ENCODE measurements at regions not wholly inside any gene's neighbourhood (a gene's known extent, or its start where the extent isn't known, plus 50 kb on each side); places are given as distances from the start of the nearest gene placed in this dataset.

DNA sequence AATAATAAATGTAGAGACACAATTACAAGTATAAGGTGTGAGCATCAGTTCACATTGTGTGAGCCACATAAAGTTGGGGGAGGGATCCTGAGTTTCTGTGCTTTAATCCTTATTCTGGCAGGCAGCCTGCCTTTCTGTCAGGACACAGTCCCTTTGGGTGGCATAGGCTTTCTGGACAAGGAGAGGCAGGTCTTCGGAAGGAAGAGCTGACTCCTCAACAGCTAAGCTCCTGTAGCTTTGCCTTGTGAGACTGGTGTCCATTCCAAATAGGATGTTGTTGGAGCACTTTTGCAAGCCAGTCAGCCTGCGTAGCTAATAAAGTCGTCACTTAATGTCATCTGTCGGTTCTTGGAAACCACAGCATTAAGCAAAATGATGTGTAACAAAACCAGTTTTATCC is 151.9 kb upstream of the MCTP2 start:
- Histone ChIP-seq H4K20me1 (ENCODE audit: control insufficient read depth, insufficient read depth) (no peaks in the 10 kb centered on the region), H3K9ac (ENCODE audit: control insufficient read depth, insufficient read depth, low read length) (no peak overlapping the region), H3K27ac (ENCODE audit: control insufficient read depth, insufficient read depth) (no peak overlapping the region), H3K9me3 (replicated peaks; ENCODE audit: control insufficient read depth, insufficient read depth, low read length) (no peaks in the 10 kb centered on the region), H3K4me1 (ENCODE audit: control insufficient read depth, insufficient read depth, low read length) (no peaks in the 10 kb centered on the region), H3K27me3 (replicated peaks in 1 of 2; ENCODE audit: control insufficient read depth in 2 of 2, insufficient read depth in 2 of 2, low read length in 1 of 2) (peaks cover 0 to 2% of the 10 kb centered on the region in 2 experiments; a peak in 2 of 4 replicates), H3K4me2 (ENCODE audit: control insufficient read depth, insufficient read depth) (no peak overlapping the region), H3K36me3 (ENCODE audit: control insufficient read depth in 2 of 2, insufficient read depth in 2 of 2, low read length in 1 of 2) (no peaks in the 10 kb centered on the region), H2AFZ (ENCODE audit: control insufficient read depth, low read depth, low read length) (no peak overlapping the region), H3K4me3 (no peak overlapping the region), H3K79me2 (ENCODE audit: control insufficient read depth, insufficient read depth, low read length) (no peaks in the 10 kb centered on the region)
- TF ChIP-seq IRF4 (IDR thresholded peaks at IDR 0.05; ENCODE audit: low read depth, low read length): no peak
- POLR2A ChIA-PET: no interaction called here
- ATAC-seq: no peak
- RAD21 ChIA-PET (ENCODE audit: unreplicated experiment): no interaction called here
- no peak for DNase-seq (ENCODE audit: low read depth, low spot score)
- 21% methylated on average over 4 of the region's 4 CpGs for WGBS (ENCODE audit: insufficient coverage, insufficient replicate concordance, low lambda C conversion rate, missing lambda C conversion rate)
- in situ Hi-C loops (cut with MboI) (no loop called here), intact Hi-C loops (cut with micrococcal nuclease; ENCODE audit: unreplicated experiment) (no loop called here)
- CTCF ChIA-PET: interaction anchor here (0.8 kb wide), 1 partner anchor 8 kb away, joined by 3 read pairs; no protein-coding TSS in a partner anchor
- BruUV-seq (replicated peaks): no TSS peak
- no peak for FAIRE-seq
- SMC1A ChIA-PET (ENCODE audit: uncharacterized antibody, unreplicated experiment): interaction anchor here (1.3 kb wide), 1 partner anchor 83 kb away, joined by 4 read pairs; no protein-coding TSS in a partner anchor

GRCh38 chr15:94077938-94078337 is 153.4 kb upstream of the MCTP2 start:
- WGBS (ENCODE audit: insufficient coverage, insufficient replicate concordance, low lambda C conversion rate, missing lambda C conversion rate): 19% methylated on average over 2 of the region's 2 CpGs
- no peak overlapping the region for H3K9ac ChIP-seq (ENCODE audit: control insufficient read depth, insufficient read depth, low read length)
- no peaks in the 10 kb centered on the region for H4K20me1 ChIP-seq (ENCODE audit: control insufficient read depth, insufficient read depth)
- FAIRE-seq: no peak
- H3K27ac ChIP-seq (ENCODE audit: control insufficient read depth, insufficient read depth): no peak overlapping the region
- ChIA-PET RAD21 (ENCODE audit: unreplicated experiment) (no interaction called here), SMC1A (ENCODE audit: uncharacterized antibody, unreplicated experiment) (no interaction called here), POLR2A (no interaction called here), CTCF (no interaction called here)
- in situ Hi-C loops (cut with MboI) (no loop called here), intact Hi-C loops (cut with micrococcal nuclease; ENCODE audit: unreplicated experiment) (no loop called here)
- H3K79me2 ChIP-seq (ENCODE audit: control insufficient read depth, insufficient read depth, low read length): no peaks in the 10 kb centered on the region
- H3K36me3 ChIP-seq (ENCODE audit: control insufficient read depth in 2 of 2, insufficient read depth in 2 of 2, low read length in 1 of 2): no peaks in the 10 kb centered on the region
- DNase-seq (ENCODE audit: low read depth, low spot score): no peak
- H3K4me3 ChIP-seq: no peak overlapping the region
- no peaks in the 10 kb centered on the region for H3K27me3 ChIP-seq (replicated peaks in 1 of 2; ENCODE audit: control insufficient read depth in 2 of 2, insufficient read depth in 2 of 2, low read length in 1 of 2)
- no peaks in the 10 kb centered on the region for H3K4me1 ChIP-seq (ENCODE audit: control insufficient read depth, insufficient read depth, low read length)
- BruUV-seq (replicated peaks): no TSS peak
- no peak overlapping the region for H2AFZ ChIP-seq (ENCODE audit: control insufficient read depth, low read depth, low read length)
- no peak overlapping the region for H3K4me2 ChIP-seq (ENCODE audit: control insufficient read depth, insufficient read depth)
- no peak for ATAC-seq
- H3K9me3 ChIP-seq (replicated peaks; ENCODE audit: control insufficient read depth, insufficient read depth, low read length): no peaks in the 10 kb centered on the region
- TF ChIP-seq NFXL1 (IDR thresholded peaks at IDR 0.05; ENCODE audit: borderline replicate concordance) (no peak), ZSCAN29 (IDR thresholded peaks at IDR 0.05) (no peak), BMI1 (IDR thresholded peaks at IDR 0.05; ENCODE audit: borderline replicate concordance) (no peak), ATF7 (IDR thresholded peaks at IDR 0.05; ENCODE audit: low read depth) (no peak), E2F4 (IDR thresholded peaks at IDR 0.05; ENCODE audit: low read depth, low read length) (no peak), CBX3 (IDR thresholded peaks at IDR 0.05; ENCODE audit: borderline replicate concordance, low read depth) (no peak), LARP7 (IDR thresholded peaks at IDR 0.05) (no peak), PAX5 (IDR thresholded peaks at IDR 0.05; ENCODE audit: borderline replicate concordance, low read depth, low read length) (no peak), RELA (IDR thresholded peaks at IDR 0.05; ENCODE audit: borderline replicate concordance, partially characterized antibody) (no peak), CREM (IDR thresholded peaks at IDR 0.05; ENCODE audit: low read depth) (no peak), TAF1 (IDR thresholded peaks at IDR 0.05; ENCODE audit: borderline replicate concordance, low read depth, low read length) (no peak), PML (IDR thresholded peaks at IDR 0.05; ENCODE audit: low read length) (no peak)
- TF ChIP-seq, protein P1, sequence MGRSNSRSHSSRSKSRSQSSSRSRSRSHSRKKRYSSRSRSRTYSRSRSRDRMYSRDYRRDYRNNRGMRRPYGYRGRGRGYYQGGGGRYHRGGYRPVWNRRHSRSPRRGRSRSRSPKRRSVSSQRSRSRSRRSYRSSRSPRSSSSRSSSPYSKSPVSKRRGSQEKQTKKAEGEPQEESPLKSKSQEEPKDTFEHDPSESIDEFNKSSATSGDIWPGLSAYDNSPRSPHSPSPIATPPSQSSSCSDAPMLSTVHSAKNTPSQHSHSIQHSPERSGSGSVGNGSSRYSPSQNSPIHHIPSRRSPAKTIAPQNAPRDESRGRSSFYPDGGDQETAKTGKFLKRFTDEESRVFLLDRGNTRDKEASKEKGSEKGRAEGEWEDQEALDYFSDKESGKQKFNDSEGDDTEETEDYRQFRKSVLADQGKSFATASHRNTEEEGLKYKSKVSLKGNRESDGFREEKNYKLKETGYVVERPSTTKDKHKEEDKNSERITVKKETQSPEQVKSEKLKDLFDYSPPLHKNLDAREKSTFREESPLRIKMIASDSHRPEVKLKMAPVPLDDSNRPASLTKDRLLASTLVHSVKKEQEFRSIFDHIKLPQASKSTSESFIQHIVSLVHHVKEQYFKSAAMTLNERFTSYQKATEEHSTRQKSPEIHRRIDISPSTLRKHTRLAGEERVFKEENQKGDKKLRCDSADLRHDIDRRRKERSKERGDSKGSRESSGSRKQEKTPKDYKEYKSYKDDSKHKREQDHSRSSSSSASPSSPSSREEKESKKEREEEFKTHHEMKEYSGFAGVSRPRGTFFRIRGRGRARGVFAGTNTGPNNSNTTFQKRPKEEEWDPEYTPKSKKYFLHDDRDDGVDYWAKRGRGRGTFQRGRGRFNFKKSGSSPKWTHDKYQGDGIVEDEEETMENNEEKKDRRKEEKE (IDR thresholded peaks at IDR 0.05): no peak

Measured in GM12878 (cell line).